Mammary epithelial cell (primary cell): ENCODE measurements at regions not wholly inside any gene's neighbourhood (a gene's known extent, or its start where the extent isn't known, plus 50 kb on each side); places are given as distances from the start of the nearest gene placed in this dataset.

Source experiments
- CTCF ChIP-seq, 2 donors: IDR thresholded peaks in 1 of 2; conservative IDR thresholded peaks in 1 of 2; 2 replicates each; pipeline ENCODE4 v1.5.1; 2011 to 2012; ENCODE audit warnings: inconsistent platforms in 2 of 2, low read length in 2 of 2, mild to moderate bottlenecking in 2 of 2, control low read depth in 1 of 2, low read depth in 1 of 2; ENCODE audit not compliant: insufficient read depth in 1 of 2; ENCODE audit errors: extremely low read depth in 1 of 2
- EZH2 ChIP-seq: IDR thresholded peaks from 2 replicates; pipeline ENCODE4 v1.6.1; 2012; ENCODE audit warnings: low read length, inconsistent platforms, borderline replicate concordance

GRCh38 chr3:175893566-175893965 is 1034.4 kb downstream of the NAALADL2 start:
- TF ChIP-seq CTCF (conservative IDR thresholded peaks at IDR 0.05 in 1 of 2, IDR thresholded peaks at IDR 0.05 in 1 of 2; ENCODE audit: extremely low read depth in 1 of 2, insufficient read depth in 1 of 2, low read depth in 1 of 2, low read length in 2 of 2) (no peak), EZH2 (no peak)
